ENCODE measurements at regions not wholly inside any gene's neighbourhood (a gene's known extent, or its start where the extent isn't known, plus 50 kb on each side); places are given as distances from the start of the nearest gene placed in this dataset.

DNA sequence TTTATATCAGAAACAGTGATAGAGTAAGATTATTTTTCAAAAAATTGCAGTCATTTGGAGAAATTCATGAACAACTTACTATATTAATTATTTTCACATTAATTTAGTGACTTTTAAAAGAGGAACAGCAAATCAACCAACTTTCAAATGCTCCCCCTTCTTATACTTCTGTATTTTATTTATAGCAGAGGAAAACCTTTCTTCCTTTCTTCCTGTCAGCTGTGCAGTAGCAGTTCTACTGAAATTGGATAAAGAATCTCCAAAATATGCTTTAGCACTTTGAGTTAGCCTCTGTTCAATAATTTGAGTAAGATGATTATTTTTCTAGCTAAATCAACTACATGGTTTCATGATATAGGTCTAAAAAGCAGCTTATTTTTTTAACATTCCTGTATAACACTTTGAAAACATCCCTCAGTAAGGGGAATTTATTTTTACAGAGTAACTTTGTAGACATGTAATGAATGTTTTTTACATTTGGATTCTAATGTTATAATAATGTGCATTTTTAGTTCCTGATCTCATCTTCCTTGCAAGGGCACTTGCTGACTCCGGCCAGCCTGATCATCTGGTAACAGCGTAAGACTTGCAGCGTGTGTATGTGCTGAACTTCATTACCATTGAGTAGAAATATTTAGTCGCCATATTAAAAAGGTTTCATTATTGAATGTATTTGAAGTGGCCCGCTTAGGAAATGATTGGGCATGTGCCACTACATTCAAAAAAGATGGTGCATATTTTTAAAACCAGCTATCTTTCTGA is 158.3 kb upstream of the HDAC9 start (continued):
- TF ChIP-seq, protein P1, sequence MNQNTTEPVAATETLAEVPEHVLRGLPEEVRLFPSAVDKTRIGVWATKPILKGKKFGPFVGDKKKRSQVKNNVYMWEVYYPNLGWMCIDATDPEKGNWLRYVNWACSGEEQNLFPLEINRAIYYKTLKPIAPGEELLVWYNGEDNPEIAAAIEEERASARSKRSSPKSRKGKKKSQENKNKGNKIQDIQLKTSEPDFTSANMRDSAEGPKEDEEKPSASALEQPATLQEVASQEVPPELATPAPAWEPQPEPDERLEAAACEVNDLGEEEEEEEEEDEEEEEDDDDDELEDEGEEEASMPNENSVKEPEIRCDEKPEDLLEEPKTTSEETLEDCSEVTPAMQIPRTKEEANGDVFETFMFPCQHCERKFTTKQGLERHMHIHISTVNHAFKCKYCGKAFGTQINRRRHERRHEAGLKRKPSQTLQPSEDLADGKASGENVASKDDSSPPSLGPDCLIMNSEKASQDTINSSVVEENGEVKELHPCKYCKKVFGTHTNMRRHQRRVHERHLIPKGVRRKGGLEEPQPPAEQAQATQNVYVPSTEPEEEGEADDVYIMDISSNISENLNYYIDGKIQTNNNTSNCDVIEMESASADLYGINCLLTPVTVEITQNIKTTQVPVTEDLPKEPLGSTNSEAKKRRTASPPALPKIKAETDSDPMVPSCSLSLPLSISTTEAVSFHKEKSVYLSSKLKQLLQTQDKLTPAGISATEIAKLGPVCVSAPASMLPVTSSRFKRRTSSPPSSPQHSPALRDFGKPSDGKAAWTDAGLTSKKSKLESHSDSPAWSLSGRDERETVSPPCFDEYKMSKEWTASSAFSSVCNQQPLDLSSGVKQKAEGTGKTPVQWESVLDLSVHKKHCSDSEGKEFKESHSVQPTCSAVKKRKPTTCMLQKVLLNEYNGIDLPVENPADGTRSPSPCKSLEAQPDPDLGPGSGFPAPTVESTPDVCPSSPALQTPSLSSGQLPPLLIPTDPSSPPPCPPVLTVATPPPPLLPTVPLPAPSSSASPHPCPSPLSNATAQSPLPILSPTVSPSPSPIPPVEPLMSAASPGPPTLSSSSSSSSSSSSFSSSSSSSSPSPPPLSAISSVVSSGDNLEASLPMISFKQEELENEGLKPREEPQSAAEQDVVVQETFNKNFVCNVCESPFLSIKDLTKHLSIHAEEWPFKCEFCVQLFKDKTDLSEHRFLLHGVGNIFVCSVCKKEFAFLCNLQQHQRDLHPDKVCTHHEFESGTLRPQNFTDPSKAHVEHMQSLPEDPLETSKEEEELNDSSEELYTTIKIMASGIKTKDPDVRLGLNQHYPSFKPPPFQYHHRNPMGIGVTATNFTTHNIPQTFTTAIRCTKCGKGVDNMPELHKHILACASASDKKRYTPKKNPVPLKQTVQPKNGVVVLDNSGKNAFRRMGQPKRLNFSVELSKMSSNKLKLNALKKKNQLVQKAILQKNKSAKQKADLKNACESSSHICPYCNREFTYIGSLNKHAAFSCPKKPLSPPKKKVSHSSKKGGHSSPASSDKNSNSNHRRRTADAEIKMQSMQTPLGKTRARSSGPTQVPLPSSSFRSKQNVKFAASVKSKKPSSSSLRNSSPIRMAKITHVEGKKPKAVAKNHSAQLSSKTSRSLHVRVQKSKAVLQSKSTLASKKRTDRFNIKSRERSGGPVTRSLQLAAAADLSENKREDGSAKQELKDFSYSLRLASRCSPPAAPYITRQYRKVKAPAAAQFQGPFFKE (tag by site-specific recombination; IDR thresholded peaks at IDR 0.05; ENCODE audit: borderline replicate concordance), result no peak
- TF ChIP-seq ZNF132 (tag by site-specific recombination; IDR thresholded peaks at IDR 0.05; ENCODE audit: borderline replicate concordance) (no peak), ZNF157 (tag by site-specific recombination; IDR thresholded peaks at IDR 0.05) (no peak)

DNA sequence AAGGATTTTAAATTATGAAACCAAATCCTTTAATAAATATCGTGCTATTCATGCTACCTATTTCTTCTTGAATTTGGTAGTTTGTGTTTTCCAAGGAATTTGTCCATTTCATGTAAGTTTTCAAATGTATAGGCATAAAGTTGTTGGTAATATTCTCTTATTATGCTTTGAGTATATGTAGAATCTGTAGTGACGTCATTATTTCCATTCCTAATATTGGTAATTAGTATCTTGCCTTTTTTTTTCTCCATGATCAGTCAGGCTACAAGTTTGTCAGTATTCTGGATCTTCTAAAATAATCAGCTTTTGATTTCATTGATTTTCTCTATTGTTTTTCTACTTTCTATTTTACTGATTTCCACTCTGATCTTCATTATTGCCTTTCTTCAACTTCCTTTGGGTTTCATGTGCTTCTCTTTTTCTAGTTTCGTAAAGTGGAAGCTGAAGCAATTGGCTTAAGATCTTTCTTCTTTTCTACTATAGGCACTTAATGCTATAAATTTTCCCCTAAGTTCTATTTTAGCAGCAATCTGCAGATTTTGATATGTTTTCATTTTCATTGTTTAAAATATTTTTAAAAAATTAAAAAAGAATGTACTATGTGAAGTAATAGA is 156.5 kb upstream of the HDAC9 start:
- Histone ChIP-seq H3K4me1 (ENCODE audit: control insufficient read depth, insufficient read depth, low read length) (no peaks in the 10 kb centered on the region), H3K4me3 (ENCODE audit: low read depth, low read length) (no peak overlapping the region), H3K9me3 (ENCODE audit: control insufficient read depth, insufficient read depth, low read depth, low read length) (no peaks in the 10 kb centered on the region), H3K36me3 (ENCODE audit: control insufficient read depth in 2 of 2, insufficient read depth in 1 of 2, low read length in 2 of 2) (no peaks in the 10 kb centered on the region), H3K27ac (ENCODE audit: extremely low read depth, low read depth, low read length) (no peak overlapping the region)
- POLR2A ChIA-PET, result no interaction called here
- TF ChIP-seq ZFP69B (tag by site-specific recombination; IDR thresholded peaks at IDR 0.05), result no peak
- TF ChIP-seq ZNF2 (tag by site-specific recombination; IDR thresholded peaks at IDR 0.05), result no peak
- TF ChIP-seq, protein P2, sequence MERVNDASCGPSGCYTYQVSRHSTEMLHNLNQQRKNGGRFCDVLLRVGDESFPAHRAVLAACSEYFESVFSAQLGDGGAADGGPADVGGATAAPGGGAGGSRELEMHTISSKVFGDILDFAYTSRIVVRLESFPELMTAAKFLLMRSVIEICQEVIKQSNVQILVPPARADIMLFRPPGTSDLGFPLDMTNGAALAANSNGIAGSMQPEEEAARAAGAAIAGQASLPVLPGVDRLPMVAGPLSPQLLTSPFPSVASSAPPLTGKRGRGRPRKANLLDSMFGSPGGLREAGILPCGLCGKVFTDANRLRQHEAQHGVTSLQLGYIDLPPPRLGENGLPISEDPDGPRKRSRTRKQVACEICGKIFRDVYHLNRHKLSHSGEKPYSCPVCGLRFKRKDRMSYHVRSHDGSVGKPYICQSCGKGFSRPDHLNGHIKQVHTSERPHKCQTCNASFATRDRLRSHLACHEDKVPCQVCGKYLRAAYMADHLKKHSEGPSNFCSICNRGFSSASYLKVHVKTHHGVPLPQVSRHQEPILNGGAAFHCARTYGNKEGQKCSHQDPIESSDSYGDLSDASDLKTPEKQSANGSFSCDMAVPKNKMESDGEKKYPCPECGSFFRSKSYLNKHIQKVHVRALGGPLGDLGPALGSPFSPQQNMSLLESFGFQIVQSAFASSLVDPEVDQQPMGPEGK (tag by site-specific recombination; IDR thresholded peaks at IDR 0.05), result no peak
- TF ChIP-seq, protein P3, sequence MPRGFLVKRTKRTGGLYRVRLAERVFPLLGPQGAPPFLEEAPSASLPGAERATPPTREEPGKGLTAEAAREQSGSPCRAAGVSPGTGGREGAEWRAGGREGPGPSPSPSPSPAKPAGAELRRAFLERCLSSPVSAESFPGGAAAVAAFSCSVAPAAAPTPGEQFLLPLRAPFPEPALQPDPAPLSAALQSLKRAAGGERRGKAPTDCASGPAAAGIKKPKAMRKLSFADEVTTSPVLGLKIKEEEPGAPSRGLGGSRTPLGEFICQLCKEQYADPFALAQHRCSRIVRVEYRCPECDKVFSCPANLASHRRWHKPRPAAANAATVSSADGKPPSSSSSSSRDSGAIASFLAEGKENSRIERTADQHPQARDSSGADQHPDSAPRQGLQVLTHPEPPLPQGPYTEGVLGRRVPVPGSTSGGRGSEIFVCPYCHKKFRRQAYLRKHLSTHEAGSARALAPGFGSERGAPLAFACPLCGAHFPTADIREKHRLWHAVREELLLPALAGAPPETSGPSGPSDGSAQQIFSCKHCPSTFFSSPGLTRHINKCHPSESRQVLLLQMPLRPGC (tag by site-specific recombination; IDR thresholded peaks at IDR 0.05), result no peak
- TF ChIP-seq ZFHX2 (tag by site-specific recombination; conservative IDR thresholded peaks at IDR 0.05), result no peak
- TF ChIP-seq RBAK (tag by site-specific recombination; IDR thresholded peaks at IDR 0.05), result no peak
- TF ChIP-seq ZNF521 (tag by site-specific recombination; IDR thresholded peaks at IDR 0.05), result no peak
- no peak for TF ChIP-seq ZNF530 (tag by site-specific recombination; IDR thresholded peaks at IDR 0.05; ENCODE audit: low read depth)
- no peak for TF ChIP-seq ZNF423 (tag by site-specific recombination; IDR thresholded peaks at IDR 0.05)
- no peak for TF ChIP-seq ZNF624 (tag by site-specific recombination; IDR thresholded peaks at IDR 0.05)
- TF ChIP-seq, protein P4, sequence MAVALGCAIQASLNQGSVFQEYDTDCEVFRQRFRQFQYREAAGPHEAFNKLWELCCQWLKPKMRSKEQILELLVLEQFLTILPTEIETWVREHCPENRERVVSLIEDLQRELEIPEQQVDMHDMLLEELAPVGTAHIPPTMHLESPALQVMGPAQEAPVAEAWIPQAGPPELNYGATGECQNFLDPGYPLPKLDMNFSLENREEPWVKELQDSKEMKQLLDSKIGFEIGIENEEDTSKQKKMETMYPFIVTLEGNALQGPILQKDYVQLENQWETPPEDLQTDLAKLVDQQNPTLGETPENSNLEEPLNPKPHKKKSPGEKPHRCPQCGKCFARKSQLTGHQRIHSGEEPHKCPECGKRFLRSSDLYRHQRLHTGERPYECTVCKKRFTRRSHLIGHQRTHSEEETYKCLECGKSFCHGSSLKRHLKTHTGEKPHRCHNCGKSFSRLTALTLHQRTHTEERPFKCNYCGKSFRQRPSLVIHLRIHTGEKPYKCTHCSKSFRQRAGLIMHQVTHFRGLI (tag by site-specific recombination; IDR thresholded peaks at IDR 0.05), result no peak
- no peak for TF ChIP-seq ZNF707 (tag by site-specific recombination; IDR thresholded peaks at IDR 0.05)
- no peak for TF ChIP-seq ZBTB17 (tag by site-specific recombination; IDR thresholded peaks at IDR 0.05)
- TF ChIP-seq ZNF658 (tag by site-specific recombination; IDR thresholded peaks at IDR 0.05), result no peak
- no peak for TF ChIP-seq ZNF701 (tag by site-specific recombination; IDR thresholded peaks at IDR 0.05)
- TF ChIP-seq, protein P5, sequence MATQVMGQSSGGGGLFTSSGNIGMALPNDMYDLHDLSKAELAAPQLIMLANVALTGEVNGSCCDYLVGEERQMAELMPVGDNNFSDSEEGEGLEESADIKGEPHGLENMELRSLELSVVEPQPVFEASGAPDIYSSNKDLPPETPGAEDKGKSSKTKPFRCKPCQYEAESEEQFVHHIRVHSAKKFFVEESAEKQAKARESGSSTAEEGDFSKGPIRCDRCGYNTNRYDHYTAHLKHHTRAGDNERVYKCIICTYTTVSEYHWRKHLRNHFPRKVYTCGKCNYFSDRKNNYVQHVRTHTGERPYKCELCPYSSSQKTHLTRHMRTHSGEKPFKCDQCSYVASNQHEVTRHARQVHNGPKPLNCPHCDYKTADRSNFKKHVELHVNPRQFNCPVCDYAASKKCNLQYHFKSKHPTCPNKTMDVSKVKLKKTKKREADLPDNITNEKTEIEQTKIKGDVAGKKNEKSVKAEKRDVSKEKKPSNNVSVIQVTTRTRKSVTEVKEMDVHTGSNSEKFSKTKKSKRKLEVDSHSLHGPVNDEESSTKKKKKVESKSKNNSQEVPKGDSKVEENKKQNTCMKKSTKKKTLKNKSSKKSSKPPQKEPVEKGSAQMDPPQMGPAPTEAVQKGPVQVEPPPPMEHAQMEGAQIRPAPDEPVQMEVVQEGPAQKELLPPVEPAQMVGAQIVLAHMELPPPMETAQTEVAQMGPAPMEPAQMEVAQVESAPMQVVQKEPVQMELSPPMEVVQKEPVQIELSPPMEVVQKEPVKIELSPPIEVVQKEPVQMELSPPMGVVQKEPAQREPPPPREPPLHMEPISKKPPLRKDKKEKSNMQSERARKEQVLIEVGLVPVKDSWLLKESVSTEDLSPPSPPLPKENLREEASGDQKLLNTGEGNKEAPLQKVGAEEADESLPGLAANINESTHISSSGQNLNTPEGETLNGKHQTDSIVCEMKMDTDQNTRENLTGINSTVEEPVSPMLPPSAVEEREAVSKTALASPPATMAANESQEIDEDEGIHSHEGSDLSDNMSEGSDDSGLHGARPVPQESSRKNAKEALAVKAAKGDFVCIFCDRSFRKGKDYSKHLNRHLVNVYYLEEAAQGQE (tag by site-specific recombination; IDR thresholded peaks at IDR 0.05), result no peak
- no peak for TF ChIP-seq OVOL3 (tag by site-specific recombination; IDR thresholded peaks at IDR 0.05)
- CTCF ChIA-PET, result interaction anchor here (0.7 kb wide), 1 partner anchor 17 kb away, joined by 3 read pairs; no protein-coding TSS in a partner anchor
